GM21825 (cell line): ENCODE measurements at regions not wholly inside any gene's neighbourhood (a gene's known extent, or its start where the extent isn't known, plus 50 kb on each side); places are given as distances from the start of the nearest gene placed in this dataset.

ENCODE experiments used
- ATAC-seq: cut with Tn5 transposase; IDR thresholded peaks from one replicate; pipeline ENCODE4 v1.9.1; 2021; ENCODE audit warnings: mild to moderate bottlenecking, moderate library complexity; ENCODE audit not compliant: unreplicated experiment

- no peak for ATAC-seq
These were observed 108.1 kb downstream of the DHX15 start for GRCh38 chr4:24476282-24476681.

GRCh38 chr4:24475756-24476155, 108.6 kb downstream of the DHX15 start:
- ATAC-seq, result no peak

GRCh38 chr4:24473309-24473721, 111.0 kb downstream of the DHX15 start:
- no peak for ATAC-seq

GRCh38 chr4:24472514-24473308, 111.6 kb downstream of the DHX15 start:
- ATAC-seq, result peak; percentile 65

GRCh38 chr4:24472161-24472510, 112.2 kb downstream of the DHX15 start:
- no peak for ATAC-seq

GRCh38 chr4:24471486-24472160, 112.7 kb downstream of the DHX15 start:
- ATAC-seq, result no peak

GRCh38 chr4:24470666-24471485, 113.5 kb downstream of the DHX15 start:
- no peak for ATAC-seq

- ATAC-seq, result no peak
These were observed 116.3 kb downstream of the DHX15 start for GRCh38 chr4:24468071-24468470.

- ATAC-seq, result no peak
These were observed 119.8 kb downstream of the DHX15 start for GRCh38 chr4:24464566-24464965.

GRCh38 chr4:24456431-24456830, 127.9 kb downstream of the DHX15 start:
- ATAC-seq, result no peak

GRCh38 chr4:24453951-24454350, 130.4 kb downstream of the DHX15 start:
- no peak for ATAC-seq

GRCh38 chr4:24451870-24452269, 132.5 kb downstream of the DHX15 start:
- no peak for ATAC-seq

GRCh38 chr4:24443200-24443599, 141.2 kb downstream of the DHX15 start:
- ATAC-seq, result no peak

- no peak for ATAC-seq
These were observed 143.6 kb downstream of the DHX15 start for GRCh38 chr4:24440765-24441164.

GRCh38 chr4:24434241-24434640, 150.1 kb downstream of the DHX15 start:
- ATAC-seq, result no peak

GRCh38 chr4:24433515-24434214, 150.7 kb downstream of the DHX15 start:
- no peak for ATAC-seq

- no peak for ATAC-seq
These were observed 155.5 kb downstream of the DHX15 start for GRCh38 chr4:24428850-24429249.

- no peak for ATAC-seq
These were observed 157.8 kb downstream of the DHX15 start for GRCh38 chr4:24426557-24426956.

GRCh38 chr4:24425863-24426262, 158.5 kb downstream of the DHX15 start:
- ATAC-seq, result no peak

GRCh38 chr4:24423670-24424069, 160.7 kb downstream of the DHX15 start:
- no peak for ATAC-seq

- ATAC-seq, result no peak
These were observed 161.7 kb downstream of the DHX15 start for GRCh38 chr4:24422644-24423043.
